Aorta (tissue), 5 donors: ENCODE measurements at regions not wholly inside any gene's neighbourhood (a gene's known extent, or its start where the extent isn't known, plus 50 kb on each side); places are given as distances from the start of the nearest gene placed in this dataset.
"Not testable (repeated sequence)": the region's sequence is repeated elsewhere in the genome, so short reads cannot be mapped to it uniquely, and the experiment has no call there.

Experiments
- ATAC-seq: fragments of 200-7000 bp; cut with Tn5 transposase; one replicate; pipeline ENCODE4 v1.9.1; 2022; ENCODE audit warnings: moderate library complexity; ENCODE audit not compliant: low FRiP score
- DNase-seq, 2 donors: peaks; one replicate each; pipeline ENCODE4 v3.0.0-alpha.2; 2020
- H3K27ac ChIP-seq, 2 donors: one replicate each; pipeline ENCODE4 v1.5.1; 2013; ENCODE audit warnings: low read length in 2 of 2, mild to moderate bottlenecking in 2 of 2, moderate library complexity in 2 of 2, control low read depth in 1 of 2, inconsistent platforms in 1 of 2, low read depth in 1 of 2
- H3K27me3 ChIP-seq, 2 donors: one replicate each; pipeline ENCODE4 v1.6.1; 2013; ENCODE audit warnings: control low read depth in 1 of 2, low read length in 1 of 2, mild to moderate bottlenecking in 1 of 2, moderate library complexity in 1 of 2; ENCODE audit not compliant: insufficient read depth in 2 of 2, control insufficient read depth in 1 of 2
- H3K36me3 ChIP-seq, 2 donors: one replicate each; pipeline ENCODE4 v1.6.1; 2013; ENCODE audit warnings: control low read depth in 1 of 2, low read length in 1 of 2, mild to moderate bottlenecking in 1 of 2; ENCODE audit not compliant: insufficient read depth in 2 of 2, control insufficient read depth in 1 of 2
- H3K4me1 ChIP-seq, 2 donors: one replicate each; pipeline ENCODE4 v1.6.1; 2013; ENCODE audit warnings: low read length in 2 of 2, control low read depth in 1 of 2, mild to moderate bottlenecking in 1 of 2, moderate library complexity in 1 of 2; ENCODE audit not compliant: insufficient read depth in 2 of 2, control insufficient read depth in 1 of 2
- H3K4me3 ChIP-seq, 2 donors: one replicate each; pipeline ENCODE4 v1.5.1; 2013; ENCODE audit warnings: low read length in 2 of 2, control low read depth in 1 of 2, mild to moderate bottlenecking in 1 of 2
- H3K9me3 ChIP-seq: one replicate; pipeline ENCODE4 v1.6.1; 2013; ENCODE audit warnings: mild to moderate bottlenecking, low read length; ENCODE audit not compliant: control insufficient read depth
- WGBS, 2 donors: extraction: QIAGEN DNeasy Blood & Tissue Kit; methylation state at CpG; one replicate each; pipeline ENCODE4 v1.1.7; 2013; 5-methylcytosine and 5-hydroxymethylcytosine counted together
- intact Hi-C, 2 donors: fragments of 100-400 bp; cut with DNase I; formaldehyde crosslinking; loops; one replicate each; pipeline versions ENCODE4 v1.14.2 to v1.15.0; 2022
- donor health status: healthy with polysubstance abuse.
- donor health status: Bipolar disorder and iron deficiency.
- donor health status: DM: no; HTN: no; CAD: no.
- donor health status: DM: no; HTN: no; CAD: no.
- donor health status: DM: yes; HTN: yes; CAD: no.

GRCh38 chr2:167733747-167734146 lies 513.6 kb downstream of the STK39 start:
- intact Hi-C loops, result no loop called here
- Histone ChIP-seq H3K27ac (no peak overlapping the region), H3K9me3 (no peaks in the 10 kb centered on the region), H3K36me3 (no peaks in the 10 kb centered on the region), H3K27me3 (no peaks in the 10 kb centered on the region), H3K4me1 (peaks cover 0 to 2% of the 10 kb centered on the region in 2 donors), H3K4me3 (no peak overlapping the region)
- DNase-seq (no peak), ATAC-seq (no peak)
- WGBS, 2 donors, result 78 to 81% methylated on average over 2 of the region's 2 CpGs

GRCh38 chr2:167732326-167732725 lies 515.1 kb downstream of the STK39 start:
- ATAC-seq (no peak), DNase-seq (no peak)
- Histone ChIP-seq H3K27ac (no peak overlapping the region), H3K4me1 (peaks cover 0 to 2% of the 10 kb centered on the region in 2 donors), H3K9me3 (no peaks in the 10 kb centered on the region), H3K36me3 (no peaks in the 10 kb centered on the region), H3K27me3 (no peaks in the 10 kb centered on the region), H3K4me3 (no peak overlapping the region)
- intact Hi-C loops, result no loop called here
- 82 to 84% methylated on average over 4 of the region's 4 CpGs for whole genome bisulfite sequencing, 2 donors

- intact Hi-C loops, result no loop called here
- no peak overlapping the region for H3K27ac ChIP-seq
- no peaks in the 10 kb centered on the region for H3K27me3 ChIP-seq
- peaks cover 0 to 2% of the 10 kb centered on the region in 2 donors for H3K4me1 ChIP-seq
- ATAC-seq (no peak), DNase-seq (no peak)
- 8 to 26% methylated on average over 3 of the region's 3 CpGs for WGBS, 2 donors
- H3K36me3 ChIP-seq, result no peaks in the 10 kb centered on the region
- H3K4me3 ChIP-seq, result no peak overlapping the region
- H3K9me3 ChIP-seq, result no peaks in the 10 kb centered on the region
These were observed 517.5 kb downstream of the STK39 start for GRCh38 chr2:167729911-167730310.

GRCh38 chr2:167726788-167727187 lies 520.6 kb downstream of the STK39 start:
- ATAC-seq (no peak), DNase-seq (no peak)
- intact Hi-C loops, result no loop called here
- H3K9me3 ChIP-seq, result no peaks in the 10 kb centered on the region
- H3K27me3 ChIP-seq, result no peaks in the 10 kb centered on the region
- H3K36me3 ChIP-seq, result no peaks in the 10 kb centered on the region
- no peak overlapping the region for H3K4me3 ChIP-seq
- H3K4me1 ChIP-seq, result peaks cover 0 to 2% of the 10 kb centered on the region in 2 donors
- 92 to 94% methylated on average over 2 of the region's 2 CpGs for WGBS, 2 donors
- H3K27ac ChIP-seq, result no peak overlapping the region

- no peak for ATAC-seq
- H3K4me3 ChIP-seq, result no peak overlapping the region
- no peak overlapping the region for H3K27ac ChIP-seq
- 83 to 86% methylated on average over 3 of the region's 3 CpGs for WGBS, 2 donors
- DNase-seq, result no peak
- intact Hi-C loops, result no loop called here
- H3K36me3 ChIP-seq, result no peaks in the 10 kb centered on the region
- no peaks in the 10 kb centered on the region for H3K9me3 ChIP-seq
- H3K27me3 ChIP-seq, result no peaks in the 10 kb centered on the region
- H3K4me1 ChIP-seq, result no peaks in the 10 kb centered on the region
These were observed 525.8 kb downstream of the STK39 start for GRCh38 chr2:167721593-167721992.

- intact Hi-C loops, result no loop called here
- Histone ChIP-seq H3K4me1 (no peaks in the 10 kb centered on the region), H3K36me3 (no peaks in the 10 kb centered on the region), H3K27me3 (no peaks in the 10 kb centered on the region), H3K4me3 (no peak overlapping the region), H3K9me3 (no peaks in the 10 kb centered on the region), H3K27ac (no peak overlapping the region)
- ATAC-seq (no peak), DNase-seq (no peak)
- WGBS, 2 donors, result 81 to 84% methylated on average over 4 of the region's 4 CpGs
These were observed 528.0 kb downstream of the STK39 start for GRCh38 chr2:167719410-167719809.

- Histone ChIP-seq H3K36me3 (no peaks in the 10 kb centered on the region), H3K27me3 (no peaks in the 10 kb centered on the region), H3K4me1 (no peaks in the 10 kb centered on the region), H3K4me3 (no peak overlapping the region), H3K9me3 (no peaks in the 10 kb centered on the region), H3K27ac (no peak overlapping the region)
- 94 to 97% methylated on average over 1 of the region's 1 CpG for WGBS, 2 donors
- DNase-seq (no peak), ATAC-seq (no peak)
- intact Hi-C loops, result no loop called here
These were observed 528.8 kb downstream of the STK39 start for GRCh38 chr2:167718560-167718959.

- H3K27me3 ChIP-seq, result no peaks in the 10 kb centered on the region
- 76 to 80% methylated on average over 27 to 29 of the region's 29 CpGs for WGBS, 2 donors
- no peaks in the 10 kb centered on the region for H3K4me1 ChIP-seq
- no peaks in the 10 kb centered on the region for H3K9me3 ChIP-seq
- DNase-seq, result no peak
- ATAC-seq, result no peak
- H3K4me3 ChIP-seq, result no peak overlapping the region
- H3K36me3 ChIP-seq, result no peaks in the 10 kb centered on the region
- intact Hi-C loops, result no loop called here
- H3K27ac ChIP-seq, result no peak overlapping the region
These were observed 531.5 kb downstream of the STK39 start for GRCh38 chr2:167715932-167716331.

GRCh38 chr2:167715498-167715897 lies 531.9 kb downstream of the STK39 start:
- H3K4me1 ChIP-seq, H3K4me3 ChIP-seq, H3K27me3 ChIP-seq, H3K9me3 ChIP-seq, DNase-seq, H3K27ac ChIP-seq, intact Hi-C loops, ATAC-seq, H3K36me3 ChIP-seq: not testable (repeated sequence)
- WGBS, 2 donors, result 60 to 77% methylated on average over 3 to 4 of the region's 4 CpGs
